ENCODE measurements at regions not wholly inside any gene's neighbourhood (a gene's known extent, or its start where the extent isn't known, plus 50 kb on each side); places are given as distances from the start of the nearest gene placed in this dataset.
"Not testable (repeated sequence)": the region's sequence is repeated elsewhere in the genome, so short reads cannot be mapped to it uniquely, and the experiment has no call there.

DNA sequence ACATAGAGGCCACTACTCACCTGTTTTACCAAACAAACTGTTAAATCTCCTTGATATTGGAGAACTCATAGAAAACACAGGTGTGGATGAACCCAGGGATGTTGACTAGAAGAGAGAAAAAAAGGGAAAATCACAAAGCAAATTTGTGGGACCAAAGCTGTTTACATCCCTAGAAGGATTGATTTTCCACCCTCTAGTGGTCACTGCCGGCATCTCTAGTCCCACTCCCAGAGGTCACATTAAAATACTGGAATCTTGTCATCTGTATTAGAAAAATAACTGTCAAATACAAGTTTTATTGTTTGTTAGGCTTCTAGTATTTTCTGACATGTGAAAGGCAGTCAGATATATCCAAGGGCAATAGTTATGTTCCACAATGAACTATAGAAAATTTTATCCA, 469.7 kb downstream of the FOXD4L4 start:
- TF ChIP-seq, protein P1, sequence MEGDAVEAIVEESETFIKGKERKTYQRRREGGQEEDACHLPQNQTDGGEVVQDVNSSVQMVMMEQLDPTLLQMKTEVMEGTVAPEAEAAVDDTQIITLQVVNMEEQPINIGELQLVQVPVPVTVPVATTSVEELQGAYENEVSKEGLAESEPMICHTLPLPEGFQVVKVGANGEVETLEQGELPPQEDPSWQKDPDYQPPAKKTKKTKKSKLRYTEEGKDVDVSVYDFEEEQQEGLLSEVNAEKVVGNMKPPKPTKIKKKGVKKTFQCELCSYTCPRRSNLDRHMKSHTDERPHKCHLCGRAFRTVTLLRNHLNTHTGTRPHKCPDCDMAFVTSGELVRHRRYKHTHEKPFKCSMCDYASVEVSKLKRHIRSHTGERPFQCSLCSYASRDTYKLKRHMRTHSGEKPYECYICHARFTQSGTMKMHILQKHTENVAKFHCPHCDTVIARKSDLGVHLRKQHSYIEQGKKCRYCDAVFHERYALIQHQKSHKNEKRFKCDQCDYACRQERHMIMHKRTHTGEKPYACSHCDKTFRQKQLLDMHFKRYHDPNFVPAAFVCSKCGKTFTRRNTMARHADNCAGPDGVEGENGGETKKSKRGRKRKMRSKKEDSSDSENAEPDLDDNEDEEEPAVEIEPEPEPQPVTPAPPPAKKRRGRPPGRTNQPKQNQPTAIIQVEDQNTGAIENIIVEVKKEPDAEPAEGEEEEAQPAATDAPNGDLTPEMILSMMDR (IDR thresholded peaks at IDR 0.05), result not testable (repeated sequence)
- not testable (repeated sequence) for TF ChIP-seq POLR2A (IDR thresholded peaks at IDR 0.05)

All from Peyer's patch (tissue), 4 donors.